Activated CD4-positive, alpha-beta T cell treated with anti-CD3 and anti-CD28 coated beads for 36 hours (primary cell): ENCODE measurements at regions not wholly inside any gene's neighbourhood (a gene's known extent, or its start where the extent isn't known, plus 50 kb on each side); places are given as distances from the start of the nearest gene placed in this dataset.

Experiments
- ATAC-seq: fragments of 200-7000 bp; cut with Tn5 transposase; one replicate; pipeline ENCODE4 v1.10.0; 2021; ENCODE audit warnings: mild to moderate bottlenecking, moderate library complexity
- CTCF ChIA-PET: fragments of 350-600 bp; sonication (Branson Sonifier 250); formaldehyde crosslinking; loops from one replicate; lab custom pipeline; 2021; ENCODE audit warnings: antibody characterized with exemption; lab: Charles Lee
- POLR2A ChIA-PET: fragments of 350-600 bp; sonication (Branson Sonifier 250); formaldehyde crosslinking; loops from one replicate; lab custom pipeline; 2021; ENCODE audit warnings: antibody characterized with exemption, inconsistent platforms; lab: Charles Lee
- DNase-seq: peaks from one replicate; pipeline ENCODE4 v3.0.0-alpha.2; 2020
- H3K27ac Mint-ChIP-seq: one replicate; pipeline ENCODE4 v1.8.0; 2021; ENCODE audit warnings: mixed read lengths
- H3K27me3 Mint-ChIP-seq: one replicate; pipeline ENCODE4 v1.8.0; 2021; ENCODE audit warnings: mixed read lengths
- H3K36me3 Mint-ChIP-seq: one replicate; pipeline ENCODE4 v1.8.0; 2021; ENCODE audit warnings: low read depth, mixed read lengths
- H3K4me1 Mint-ChIP-seq: one replicate; pipeline ENCODE4 v1.8.0; 2021; ENCODE audit warnings: mixed read lengths
- H3K4me3 Mint-ChIP-seq: one replicate; pipeline ENCODE4 v1.8.0; 2021; ENCODE audit warnings: mild to moderate bottlenecking, moderate library complexity, mixed read lengths
- H3K9me3 Mint-ChIP-seq: one replicate; pipeline ENCODE4 v1.8.0; 2021; ENCODE audit warnings: low read depth, mixed read lengths
- intact Hi-C, 2 experiments: fragments of 100-400 bp; cut with DNase I in 1 of 2; cut with micrococcal nuclease in 1 of 2; formaldehyde crosslinking; loops; one replicate each; pipeline versions ENCODE4 v1.14.2 to v1.15.1; 2022 to 2024; cut with DNase I, micrococcal nuclease

- no peak for DNase-seq
- H3K27ac Mint-ChIP-seq: no peak overlapping the region
- no peak for ATAC-seq
- no peaks in the 10 kb centered on the region for H3K36me3 Mint-ChIP-seq
- H3K4me1 Mint-ChIP-seq: no peaks in the 10 kb centered on the region
- CTCF ChIA-PET: interaction anchor here (0.6 kb wide), 1 partner anchor 565 kb away, joined by 4 read pairs; no protein-coding TSS in a partner anchor
- H3K4me3 Mint-ChIP-seq: no peak overlapping the region
- intact Hi-C loops: no loop called here
- peaks cover 5% of the 10 kb centered on the region for H3K9me3 Mint-ChIP-seq
- POLR2A ChIA-PET: no interaction called here
- peaks cover 10% of the 10 kb centered on the region for H3K27me3 Mint-ChIP-seq
Measured at GRCh38 chr15:91751611-91752010, 101.9 kb upstream of the SLCO3A1 start.

- H3K27ac Mint-ChIP-seq: no peak overlapping the region
- H3K27me3 Mint-ChIP-seq: peaks cover 10% of the 10 kb centered on the region
- peaks cover 5% of the 10 kb centered on the region for H3K9me3 Mint-ChIP-seq
- no peak overlapping the region for H3K4me3 Mint-ChIP-seq
- no peak for ATAC-seq
- ChIA-PET POLR2A (no interaction called here), CTCF (interaction anchor here (0.6 kb wide), 1 partner anchor 565 kb away, joined by 4 read pairs; no protein-coding TSS in a partner anchor)
- DNase-seq: no peak
- no peaks in the 10 kb centered on the region for H3K4me1 Mint-ChIP-seq
- intact Hi-C loops: no loop called here
- no peaks in the 10 kb centered on the region for H3K36me3 Mint-ChIP-seq
Measured at GRCh38 chr15:91752081-91752785, 101.3 kb upstream of the SLCO3A1 start.

- Mint-ChIP-seq H3K4me1 (no peaks in the 10 kb centered on the region), H3K4me3 (no peak overlapping the region), H3K27ac (no peak overlapping the region), H3K27me3 (peaks cover 5% of the 10 kb centered on the region), H3K36me3 (no peaks in the 10 kb centered on the region), H3K9me3 (no peaks in the 10 kb centered on the region)
- no peak for DNase-seq
- intact Hi-C loops: no loop called here
- POLR2A ChIA-PET: no interaction called here
- ATAC-seq: no peak
- CTCF ChIA-PET: no interaction called here
Measured at GRCh38 chr15:91759560-91759959, 93.9 kb upstream of the SLCO3A1 start.

- H3K36me3 Mint-ChIP-seq: no peaks in the 10 kb centered on the region
- no peaks in the 10 kb centered on the region for H3K4me1 Mint-ChIP-seq
- CTCF ChIA-PET: no interaction called here
- POLR2A ChIA-PET: no interaction called here
- no peak overlapping the region for H3K27ac Mint-ChIP-seq
- intact Hi-C loops: no loop called here
- ATAC-seq (no peak), DNase-seq (no peak)
- peaks cover 3% of the 10 kb centered on the region for H3K27me3 Mint-ChIP-seq
- no peaks in the 10 kb centered on the region for H3K9me3 Mint-ChIP-seq
- H3K4me3 Mint-ChIP-seq: no peak overlapping the region
Measured at GRCh38 chr15:91765660-91766059, 87.8 kb upstream of the SLCO3A1 start.

GRCh38 chr15:91769476-91769875, 84.0 kb upstream of the SLCO3A1 start:
- Mint-ChIP-seq H3K27ac (no peak overlapping the region), H3K36me3 (no peaks in the 10 kb centered on the region), H3K4me1 (no peaks in the 10 kb centered on the region), H3K4me3 (no peak overlapping the region), H3K27me3 (peaks cover 7% of the 10 kb centered on the region), H3K9me3 (no peaks in the 10 kb centered on the region)
- ATAC-seq: no peak
- ChIA-PET CTCF (no interaction called here), POLR2A (no interaction called here)
- intact Hi-C loops: no loop called here
- DNase-seq: no peak

GRCh38 chr15:91769894-91770293, 83.6 kb upstream of the SLCO3A1 start:
- intact Hi-C loops: no loop called here
- CTCF ChIA-PET: no interaction called here
- H3K27me3 Mint-ChIP-seq: peaks cover 9% of the 10 kb centered on the region
- H3K27ac Mint-ChIP-seq: no peak overlapping the region
- no peaks in the 10 kb centered on the region for H3K4me1 Mint-ChIP-seq
- no peaks in the 10 kb centered on the region for H3K36me3 Mint-ChIP-seq
- DNase-seq (no peak), ATAC-seq (no peak)
- H3K4me3 Mint-ChIP-seq: no peak overlapping the region
- H3K9me3 Mint-ChIP-seq: no peaks in the 10 kb centered on the region
- POLR2A ChIA-PET: no interaction called here

- DNase-seq (no peak), ATAC-seq (no peak)
- no peak overlapping the region for H3K4me3 Mint-ChIP-seq
- H3K27ac Mint-ChIP-seq: no peak overlapping the region
- no peaks in the 10 kb centered on the region for H3K4me1 Mint-ChIP-seq
- H3K27me3 Mint-ChIP-seq: peaks cover 21% of the 10 kb centered on the region
- ChIA-PET CTCF (no interaction called here), POLR2A (no interaction called here)
- intact Hi-C loops: no loop called here
- no peaks in the 10 kb centered on the region for H3K9me3 Mint-ChIP-seq
- no peaks in the 10 kb centered on the region for H3K36me3 Mint-ChIP-seq
Measured at GRCh38 chr15:91776104-91776503, 77.4 kb upstream of the SLCO3A1 start.

- POLR2A ChIA-PET: no interaction called here
- no peaks in the 10 kb centered on the region for H3K4me1 Mint-ChIP-seq
- no peaks in the 10 kb centered on the region for H3K9me3 Mint-ChIP-seq
- H3K36me3 Mint-ChIP-seq: no peaks in the 10 kb centered on the region
- CTCF ChIA-PET: no interaction called here
- ATAC-seq (no peak), DNase-seq (no peak)
- no peak overlapping the region for H3K4me3 Mint-ChIP-seq
- H3K27ac Mint-ChIP-seq: no peak overlapping the region
- intact Hi-C loops: no loop called here
- H3K27me3 Mint-ChIP-seq: peaks cover 14% of the 10 kb centered on the region
Measured at GRCh38 chr15:91779960-91780359, 73.5 kb upstream of the SLCO3A1 start.

- ATAC-seq (no peak), DNase-seq (no peak)
- POLR2A ChIA-PET: no interaction called here
- CTCF ChIA-PET: no interaction called here
- H3K36me3 Mint-ChIP-seq: no peaks in the 10 kb centered on the region
- no peak overlapping the region for H3K27ac Mint-ChIP-seq
- peaks cover 10% of the 10 kb centered on the region for H3K27me3 Mint-ChIP-seq
- no peaks in the 10 kb centered on the region for H3K4me1 Mint-ChIP-seq
- intact Hi-C loops: no loop called here
- no peak overlapping the region for H3K4me3 Mint-ChIP-seq
- H3K9me3 Mint-ChIP-seq: no peaks in the 10 kb centered on the region
Measured at GRCh38 chr15:91780387-91780786, 73.1 kb upstream of the SLCO3A1 start.

GRCh38 chr15:91782221-91782620, 71.3 kb upstream of the SLCO3A1 start:
- Mint-ChIP-seq H3K27me3 (peaks cover 7% of the 10 kb centered on the region), H3K4me3 (no peak overlapping the region), H3K27ac (no peak overlapping the region), H3K4me1 (no peaks in the 10 kb centered on the region), H3K36me3 (no peaks in the 10 kb centered on the region), H3K9me3 (no peaks in the 10 kb centered on the region)
- no peak for ATAC-seq
- DNase-seq: no peak
- POLR2A ChIA-PET: no interaction called here
- CTCF ChIA-PET: no interaction called here
- intact Hi-C loops: no loop called here

- POLR2A ChIA-PET: no interaction called here
- no peaks in the 10 kb centered on the region for H3K4me1 Mint-ChIP-seq
Measured at GRCh38 chr15:91783008-91783407, 70.5 kb upstream of the SLCO3A1 start.

GRCh38 chr15:91783451-91783850, 70.1 kb upstream of the SLCO3A1 start:
- ChIA-PET POLR2A (no interaction called here), CTCF (interaction anchor here (0.9 kb wide), 1 partner anchor 299 kb away, joined by 4 read pairs; no protein-coding TSS in a partner anchor)
- intact Hi-C loops: no loop called here
- no peaks in the 10 kb centered on the region for H3K36me3 Mint-ChIP-seq
- no peak overlapping the region for H3K27ac Mint-ChIP-seq
- DNase-seq (no peak), ATAC-seq (no peak)
- H3K4me1 Mint-ChIP-seq: no peaks in the 10 kb centered on the region
- H3K4me3 Mint-ChIP-seq: no peak overlapping the region
- peaks cover 3% of the 10 kb centered on the region for H3K27me3 Mint-ChIP-seq
- no peaks in the 10 kb centered on the region for H3K9me3 Mint-ChIP-seq

More at GRCh38 chr15:91783008-91783407, 70.5 kb upstream of the SLCO3A1 start:
- CTCF ChIA-PET: interaction anchor here (0.9 kb wide), 1 partner anchor 300 kb away, joined by 4 read pairs; no protein-coding TSS in a partner anchor
- ATAC-seq: no peak
- H3K4me3 Mint-ChIP-seq: no peak overlapping the region
- intact Hi-C loops: no loop called here
- no peaks in the 10 kb centered on the region for H3K36me3 Mint-ChIP-seq
- no peak for DNase-seq
- H3K27me3 Mint-ChIP-seq: peaks cover 3% of the 10 kb centered on the region
- no peak overlapping the region for H3K27ac Mint-ChIP-seq
- H3K9me3 Mint-ChIP-seq: no peaks in the 10 kb centered on the region
